H9 (cell line): ENCODE measurements at regions not wholly inside any gene's neighbourhood (a gene's known extent, or its start where the extent isn't known, plus 50 kb on each side); places are given as distances from the start of the nearest gene placed in this dataset.

Source experiments
- DNase-seq: peaks from one replicate; pipeline ENCODE4 v3.0.0-alpha.2; 2017
- H2AFZ ChIP-seq: one replicate; pipeline ENCODE4 v1.6.1; 2013; ENCODE audit warnings: mild to moderate bottlenecking, low read length, control low read depth, moderate library complexity
- H2AK5ac ChIP-seq: 2 replicates; pipeline ENCODE4 v1.6.1; 2013; ENCODE audit warnings: low read length, control low read depth, mixed read lengths; ENCODE audit not compliant: insufficient read length
- H2BK120ac ChIP-seq: one replicate; pipeline ENCODE4 v1.6.1; 2013; ENCODE audit warnings: low read depth, mild to moderate bottlenecking, low read length, control low read depth, inconsistent platforms; ENCODE audit not compliant: poor library complexity, severe bottlenecking
- H2BK12ac ChIP-seq: 2 replicates; pipeline ENCODE4 v1.6.1; 2013; ENCODE audit warnings: low read length, control low read depth, mixed read lengths, low read depth; ENCODE audit not compliant: insufficient read length
- H2BK15ac ChIP-seq: 2 replicates; pipeline ENCODE4 v1.6.1; 2013; ENCODE audit warnings: low read depth, low read length, control low read depth
- H2BK20ac ChIP-seq: one replicate; pipeline ENCODE4 v1.6.1; 2013; ENCODE audit warnings: low read depth, mild to moderate bottlenecking, low read length, control low read depth, inconsistent platforms; ENCODE audit not compliant: poor library complexity, severe bottlenecking
- H2BK5ac ChIP-seq: 2 replicates; pipeline ENCODE4 v1.6.1; 2013; ENCODE audit warnings: low read length, control low read depth, mixed read lengths; ENCODE audit not compliant: insufficient read length
- H3K14ac ChIP-seq: 2 replicates; pipeline ENCODE4 v1.6.1; 2013; ENCODE audit warnings: low read length, control low read depth; ENCODE audit not compliant: insufficient read depth
- H3K18ac ChIP-seq: 2 replicates; pipeline ENCODE4 v1.6.1; 2013; ENCODE audit warnings: low read depth, mild to moderate bottlenecking, mixed read lengths, low read length, control low read depth; ENCODE audit not compliant: insufficient read length
- H3K23ac ChIP-seq: 2 replicates; pipeline ENCODE4 v1.6.1; 2013; ENCODE audit warnings: low read length, control low read depth, mixed read lengths, low read depth; ENCODE audit not compliant: insufficient read length
- H3K23me2 ChIP-seq: 2 replicates; pipeline ENCODE4 v1.6.1; 2013; ENCODE audit warnings: low read depth, mild to moderate bottlenecking, mixed read lengths, low read length, control low read depth; ENCODE audit not compliant: insufficient read length, poor library complexity, severe bottlenecking
- H3K27ac ChIP-seq: 2 replicates; pipeline ENCODE4 v1.5.1; 2013; ENCODE audit warnings: low read length, control low read depth, mixed read lengths, low read depth; ENCODE audit not compliant: insufficient read length
- H3K27me3 ChIP-seq: 2 replicates; pipeline ENCODE4 v1.6.1; 2013; ENCODE audit warnings: low read length, control low read depth, inconsistent platforms; ENCODE audit not compliant: insufficient read depth
- H3K4ac ChIP-seq: 2 replicates; pipeline ENCODE4 v1.6.1; 2013; ENCODE audit warnings: low read depth, mild to moderate bottlenecking, control low read depth, inconsistent platforms, low read length, moderate library complexity
- H3K4me1 ChIP-seq: 2 replicates; pipeline ENCODE4 v1.6.1; 2013; ENCODE audit warnings: low read length, control low read depth, inconsistent platforms; ENCODE audit not compliant: insufficient read depth
- H3K4me2 ChIP-seq: 2 replicates; pipeline ENCODE4 v1.6.1; 2013; ENCODE audit warnings: low read length, control low read depth, mixed read lengths; ENCODE audit not compliant: insufficient read length, insufficient read depth
- H3K56ac ChIP-seq: 2 replicates; pipeline ENCODE4 v1.6.1; 2013; ENCODE audit warnings: low read depth, mild to moderate bottlenecking, mixed read lengths, low read length, control low read depth; ENCODE audit not compliant: insufficient read length
- H3K79me1 ChIP-seq: 2 replicates; pipeline ENCODE4 v1.6.1; 2013; ENCODE audit warnings: low read depth, mild to moderate bottlenecking, moderate library complexity, low read length, control low read depth, inconsistent platforms; ENCODE audit not compliant: insufficient read depth, poor library complexity, severe bottlenecking
- H3K79me2 ChIP-seq: 2 replicates; pipeline ENCODE4 v1.6.1; 2013; ENCODE audit warnings: low read length, control low read depth, inconsistent platforms; ENCODE audit not compliant: insufficient read depth
- H3K9ac ChIP-seq: 2 replicates; pipeline ENCODE4 v1.6.1; 2013; ENCODE audit warnings: low read length, control low read depth, mixed read lengths; ENCODE audit not compliant: insufficient read length; ENCODE audit errors: extremely low read depth
- H3K9me3 ChIP-seq: one replicate; pipeline ENCODE4 v1.6.1; 2013; ENCODE audit warnings: low read depth, low read length, inconsistent platforms; ENCODE audit not compliant: control insufficient read depth
- H3T11ph ChIP-seq: one replicate; pipeline ENCODE4 v1.6.1; 2013; ENCODE audit warnings: mild to moderate bottlenecking, low read length, control low read depth, inconsistent platforms
- H4K20me1 ChIP-seq: one replicate; pipeline ENCODE4 v1.6.1; 2013; ENCODE audit not compliant: control insufficient read depth, insufficient read length, insufficient read depth
- H4K5ac ChIP-seq: 2 replicates; pipeline ENCODE4 v1.6.1; 2013; ENCODE audit warnings: low read depth, mild to moderate bottlenecking, mixed read lengths, low read length, control low read depth; ENCODE audit not compliant: insufficient read length
- H4K8ac ChIP-seq: replicated peaks from 2 replicates; pipeline ENCODE4 v1.6.1; 2013; ENCODE audit warnings: low read length, control low read depth, mixed read lengths, low read depth; ENCODE audit not compliant: insufficient read length
- H4K91ac ChIP-seq: 2 replicates; pipeline ENCODE4 v1.6.1; 2013; ENCODE audit warnings: low read depth, mild to moderate bottlenecking, moderate library complexity, mixed read lengths, low read length, control low read depth; ENCODE audit not compliant: insufficient read length
- H3K27ac Mint-ChIP-seq, 3 experiments: 2 replicates in 2 of 3; 3 replicates in 1 of 3; pipeline ENCODE4 v1.8.0; 2020 to 2021; ENCODE audit warnings: mixed read lengths in 3 of 3, mild to moderate bottlenecking in 1 of 3, moderate library complexity in 1 of 3
- H3K27me3 Mint-ChIP-seq: 2 replicates; pipeline ENCODE4 v1.8.0; 2021; ENCODE audit warnings: low read depth, mild to moderate bottlenecking, moderate library complexity, mixed read lengths
- H3K36me3 Mint-ChIP-seq, 3 experiments: 2 replicates in 2 of 3; 3 replicates in 1 of 3; pipeline ENCODE4 v1.8.0; 2020 to 2021; ENCODE audit warnings: low read depth in 3 of 3, mixed read lengths in 3 of 3; ENCODE audit not compliant: insufficient read depth in 1 of 3
- H3K4me1 Mint-ChIP-seq, 2 experiments: 2 replicates each; pipeline ENCODE4 v1.8.0; 2020; ENCODE audit warnings: mixed read lengths in 2 of 2
- H3K4me3 Mint-ChIP-seq, 2 experiments: 2 replicates in 1 of 2; 3 replicates in 1 of 2; pipeline ENCODE4 v1.8.0; 2020 to 2021; ENCODE audit warnings: mild to moderate bottlenecking in 2 of 2, mixed read lengths in 2 of 2, moderate library complexity in 1 of 2
- H3K9me3 Mint-ChIP-seq, 2 experiments: 2 replicates in 1 of 2; 3 replicates in 1 of 2; pipeline ENCODE4 v1.8.0; 2020; ENCODE audit warnings: mild to moderate bottlenecking in 2 of 2, mixed read lengths in 2 of 2, moderate library complexity in 1 of 2
- TF ChIP-seq, protein P1 (sequence below): fragments of 200-600 bp; sonication (generic); conservative IDR thresholded peaks from 3 replicates; pipeline ENCODE4 v1.8.0; 2021; ENCODE audit warnings: antibody characterized with exemption, mild to moderate bottlenecking

GRCh38 chr3:166123088-166123487, 285.9 kb upstream of the BCHE start:
- H3K14ac ChIP-seq = no peak overlapping the region
- no peaks in the 10 kb centered on the region for H3K4me1 ChIP-seq
- no peaks in the 10 kb centered on the region for H3K79me2 ChIP-seq
- Mint-ChIP-seq H3K27me3 (no peaks in the 10 kb centered on the region), H3K4me3 (no peak overlapping the region), H3K4me1 (peaks cover 0 to 3% of the 10 kb centered on the region in 2 experiments; a peak in 2 of 4 replicates), H3K36me3 (no peaks in the 10 kb centered on the region; a peak in 2 of 7 replicates), H3K27ac (no peak overlapping the region), H3K9me3 (peaks cover under 1 to 11% of the 10 kb centered on the region in 2 experiments; a peak in 3 of 5 replicates)
- H2AK5ac ChIP-seq = no peak overlapping the region
- H4K5ac ChIP-seq = no peak overlapping the region
- no peak for DNase-seq
- H2AFZ ChIP-seq = no peak overlapping the region
- no peak overlapping the region for H3K23ac ChIP-seq
- no peaks in the 10 kb centered on the region for H3K27me3 ChIP-seq
- H2BK15ac ChIP-seq = no peak overlapping the region
- no peak overlapping the region for H3T11ph ChIP-seq
- no peak overlapping the region for H4K8ac ChIP-seq
- H3K56ac ChIP-seq = no peak overlapping the region
- no peak overlapping the region for H2BK20ac ChIP-seq
- H2BK120ac ChIP-seq = no peak overlapping the region
- H3K23me2 ChIP-seq = no peaks in the 10 kb centered on the region
- H3K4ac ChIP-seq = no peak overlapping the region
- H4K20me1 ChIP-seq = no peaks in the 10 kb centered on the region
- no peaks in the 10 kb centered on the region for H3K79me1 ChIP-seq
- H2BK12ac ChIP-seq = no peak overlapping the region
- no peaks in the 10 kb centered on the region for H3K9me3 ChIP-seq
- no peak overlapping the region for H3K18ac ChIP-seq
- no peak overlapping the region for H2BK5ac ChIP-seq
- TF ChIP-seq, protein P1, sequence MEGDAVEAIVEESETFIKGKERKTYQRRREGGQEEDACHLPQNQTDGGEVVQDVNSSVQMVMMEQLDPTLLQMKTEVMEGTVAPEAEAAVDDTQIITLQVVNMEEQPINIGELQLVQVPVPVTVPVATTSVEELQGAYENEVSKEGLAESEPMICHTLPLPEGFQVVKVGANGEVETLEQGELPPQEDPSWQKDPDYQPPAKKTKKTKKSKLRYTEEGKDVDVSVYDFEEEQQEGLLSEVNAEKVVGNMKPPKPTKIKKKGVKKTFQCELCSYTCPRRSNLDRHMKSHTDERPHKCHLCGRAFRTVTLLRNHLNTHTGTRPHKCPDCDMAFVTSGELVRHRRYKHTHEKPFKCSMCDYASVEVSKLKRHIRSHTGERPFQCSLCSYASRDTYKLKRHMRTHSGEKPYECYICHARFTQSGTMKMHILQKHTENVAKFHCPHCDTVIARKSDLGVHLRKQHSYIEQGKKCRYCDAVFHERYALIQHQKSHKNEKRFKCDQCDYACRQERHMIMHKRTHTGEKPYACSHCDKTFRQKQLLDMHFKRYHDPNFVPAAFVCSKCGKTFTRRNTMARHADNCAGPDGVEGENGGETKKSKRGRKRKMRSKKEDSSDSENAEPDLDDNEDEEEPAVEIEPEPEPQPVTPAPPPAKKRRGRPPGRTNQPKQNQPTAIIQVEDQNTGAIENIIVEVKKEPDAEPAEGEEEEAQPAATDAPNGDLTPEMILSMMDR = no peak
- no peak overlapping the region for H3K4me2 ChIP-seq
- no peak overlapping the region for H4K91ac ChIP-seq
- H3K27ac ChIP-seq = no peak overlapping the region
- H3K9ac ChIP-seq = no peak overlapping the region
